Immature natural killer cell (primary cell): ENCODE measurements at regions not wholly inside any gene's neighbourhood (a gene's known extent, or its start where the extent isn't known, plus 50 kb on each side); places are given as distances from the start of the nearest gene placed in this dataset.
"Not testable (repeated sequence)": the region's sequence is repeated elsewhere in the genome, so short reads cannot be mapped to it uniquely, and the experiment has no call there.

Experiments used
- DNase-seq, 3 donors: peaks; one replicate each; pipeline ENCODE4 v3.0.0; 2022; ENCODE audit warnings: mixed read lengths in 1 of 3
- H3K27ac Mint-ChIP-seq, 6 donors: one replicate each; pipeline ENCODE4 v1.8.0; 2020; ENCODE audit warnings: mixed read lengths in 6 of 6, mild to moderate bottlenecking in 5 of 6, inconsistent platforms in 4 of 6, moderate library complexity in 3 of 6
- H3K27me3 Mint-ChIP-seq, 3 donors: one replicate each; pipeline ENCODE4 v1.8.0; 2020 to 2021; ENCODE audit warnings: low read depth in 3 of 3, mild to moderate bottlenecking in 3 of 3, mixed read lengths in 3 of 3, moderate library complexity in 3 of 3, inconsistent platforms in 1 of 3
- H3K36me3 Mint-ChIP-seq, 3 donors: one replicate each; pipeline ENCODE4 v1.8.0; 2020; ENCODE audit warnings: mixed read lengths in 3 of 3, inconsistent platforms in 2 of 3, mild to moderate bottlenecking in 2 of 3
- H3K4me1 Mint-ChIP-seq, 2 donors: one replicate each; pipeline ENCODE4 v1.8.0; 2020; ENCODE audit warnings: inconsistent platforms in 2 of 2, mild to moderate bottlenecking in 2 of 2, mixed read lengths in 2 of 2, moderate library complexity in 1 of 2
- H3K4me3 Mint-ChIP-seq, 5 donors: one replicate each; pipeline ENCODE4 v1.8.0; 2020; ENCODE audit warnings: mild to moderate bottlenecking in 5 of 5, mixed read lengths in 5 of 5, inconsistent platforms in 3 of 5, moderate library complexity in 3 of 5
- H3K9me3 Mint-ChIP-seq, 6 donors: one replicate each; pipeline ENCODE4 v1.8.0; 2020; ENCODE audit warnings: mild to moderate bottlenecking in 6 of 6, mixed read lengths in 6 of 6, inconsistent platforms in 4 of 6, moderate library complexity in 3 of 6

DNA sequence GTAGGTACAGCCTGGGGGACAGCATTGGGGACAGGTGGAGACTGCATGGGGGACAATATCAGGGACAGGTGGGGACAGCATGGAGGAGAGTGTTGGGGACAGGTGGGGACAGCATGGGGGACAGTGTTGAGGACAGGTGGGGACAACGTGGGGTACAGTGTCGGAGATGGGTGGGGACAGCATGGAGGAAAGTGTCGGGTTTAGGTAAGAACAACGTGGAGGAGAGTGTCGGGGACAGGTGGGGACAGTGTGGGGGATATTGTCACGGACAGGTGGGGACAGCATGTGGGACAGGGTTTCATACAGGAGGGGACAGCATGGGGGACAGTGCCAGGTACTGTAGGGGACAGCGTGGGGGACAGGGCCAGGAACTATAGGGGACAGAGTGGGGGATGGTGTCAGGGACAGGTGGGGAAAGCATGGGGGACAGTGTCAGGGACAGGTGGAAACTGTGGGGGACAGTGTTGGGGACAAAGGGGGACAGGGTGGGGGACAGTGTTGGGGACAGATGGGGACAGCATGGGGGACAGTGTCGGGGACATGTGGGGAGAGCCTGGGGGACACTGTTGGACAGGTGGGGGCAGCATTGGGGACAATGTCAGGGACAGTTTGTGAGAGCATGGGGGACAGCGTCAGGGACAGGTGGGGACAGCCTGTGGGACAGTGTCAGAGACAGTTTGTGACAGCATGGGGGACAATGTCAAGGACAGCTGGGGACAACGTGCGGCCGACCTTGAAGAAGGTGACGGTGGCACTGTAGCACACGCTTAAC lies 213.1 kb downstream of the TMEM121 start:
- Mint-ChIP-seq H3K27me3 (peaks cover 0 to 2% (median 0%) of the 10 kb centered on the region in 3 donors), H3K4me1 (no peaks in the 10 kb centered on the region), H3K36me3 (no peaks in the 10 kb centered on the region), H3K27ac (no peak overlapping the region), H3K9me3 (no peaks in the 10 kb centered on the region), H3K4me3 (no peak overlapping the region)
- DNase-seq = no peak

DNA sequence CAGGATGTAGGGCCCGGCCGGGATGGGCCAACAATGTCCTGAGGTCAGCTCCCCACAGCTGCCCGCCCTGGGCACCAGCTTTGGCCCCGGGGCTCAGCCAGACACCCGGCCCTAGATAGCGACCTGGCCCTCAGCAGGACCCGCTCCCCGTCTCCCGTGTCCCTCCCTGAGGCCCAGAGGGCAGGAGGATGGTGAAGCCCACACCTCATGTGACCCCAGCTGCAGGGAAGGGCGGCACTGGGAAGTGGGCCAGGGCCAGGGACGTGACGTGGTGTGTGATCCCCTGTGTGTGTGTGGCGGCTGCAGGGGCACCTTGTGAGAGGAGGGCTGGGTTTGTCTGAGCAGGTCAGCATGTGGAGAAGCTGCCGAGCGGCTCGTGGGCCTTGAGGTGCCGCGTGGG lies 213.9 kb downstream of the TMEM121 start:
- H3K36me3 Mint-ChIP-seq, H3K9me3 Mint-ChIP-seq, H3K27me3 Mint-ChIP-seq, DNase-seq, H3K27ac Mint-ChIP-seq, H3K4me1 Mint-ChIP-seq, H3K4me3 Mint-ChIP-seq: not testable (repeated sequence)

DNA sequence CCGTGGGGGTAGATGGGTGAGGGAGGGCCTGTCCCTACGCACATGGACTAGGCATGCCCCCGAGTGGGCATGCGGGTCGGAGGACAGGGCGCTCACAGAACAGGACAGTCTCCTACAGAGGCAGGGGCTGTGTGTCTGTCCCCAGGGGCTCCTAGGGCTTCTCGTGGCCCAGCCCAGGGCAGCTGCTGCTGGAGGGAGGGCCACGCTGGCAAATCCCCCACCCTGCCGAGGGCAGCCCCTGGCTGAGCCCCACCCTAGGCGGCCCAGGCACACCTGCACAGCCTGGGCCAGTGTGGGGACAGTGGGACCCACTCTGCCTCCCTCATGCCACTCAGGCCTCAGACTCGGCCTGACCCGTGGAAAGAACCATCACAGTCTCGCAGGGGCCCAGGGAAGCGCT lies 214.6 kb downstream of the TMEM121 start:
- H3K36me3 Mint-ChIP-seq, H3K4me1 Mint-ChIP-seq, H3K9me3 Mint-ChIP-seq, H3K27ac Mint-ChIP-seq, H3K27me3 Mint-ChIP-seq, H3K4me3 Mint-ChIP-seq, DNase-seq: not testable (repeated sequence)

DNA sequence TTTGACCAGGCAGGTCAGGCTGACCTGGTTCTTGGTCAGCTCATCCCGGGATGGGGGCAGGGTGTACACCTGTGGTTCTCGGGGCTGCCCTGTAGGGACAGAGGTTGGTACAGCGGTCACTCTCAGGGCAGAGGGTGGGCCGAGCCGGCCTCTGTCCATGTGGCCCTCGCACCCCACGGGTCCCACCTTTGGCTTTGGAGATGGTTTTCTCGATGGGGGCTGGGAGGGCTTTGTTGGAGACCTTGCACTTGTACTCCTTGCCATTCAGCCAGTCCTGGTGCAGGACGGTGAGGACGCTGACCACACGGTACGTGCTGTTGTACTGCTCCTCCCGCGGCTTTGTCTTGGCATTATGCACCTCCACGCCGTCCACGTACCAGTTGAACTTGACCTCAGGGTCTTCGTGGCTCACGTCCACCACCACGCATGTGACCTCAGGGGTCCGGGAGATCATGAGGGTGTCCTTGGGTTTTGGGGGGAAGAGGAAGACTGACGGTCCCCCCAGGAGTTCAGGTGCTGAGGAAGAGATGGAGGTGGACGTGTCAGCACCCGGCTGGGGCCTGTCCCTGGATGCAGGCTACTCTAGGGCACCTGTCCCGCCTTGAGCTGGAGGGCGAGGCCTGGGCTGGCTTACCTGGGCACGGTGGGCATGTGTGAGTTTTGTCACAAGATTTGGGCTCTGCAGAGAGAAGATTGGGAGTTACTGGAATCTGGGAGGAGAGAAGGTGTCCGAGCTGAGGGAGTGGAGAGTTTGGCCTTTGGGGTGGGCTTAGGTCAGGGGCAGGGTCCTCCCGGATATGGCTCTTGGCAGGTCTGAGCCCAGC lies 215.5 kb downstream of the TMEM121 start:
- not testable (repeated sequence) for H3K27ac Mint-ChIP-seq, H3K4me1 Mint-ChIP-seq, H3K9me3 Mint-ChIP-seq, H3K27me3 Mint-ChIP-seq, H3K4me3 Mint-ChIP-seq, DNase-seq, H3K36me3 Mint-ChIP-seq

DNA sequence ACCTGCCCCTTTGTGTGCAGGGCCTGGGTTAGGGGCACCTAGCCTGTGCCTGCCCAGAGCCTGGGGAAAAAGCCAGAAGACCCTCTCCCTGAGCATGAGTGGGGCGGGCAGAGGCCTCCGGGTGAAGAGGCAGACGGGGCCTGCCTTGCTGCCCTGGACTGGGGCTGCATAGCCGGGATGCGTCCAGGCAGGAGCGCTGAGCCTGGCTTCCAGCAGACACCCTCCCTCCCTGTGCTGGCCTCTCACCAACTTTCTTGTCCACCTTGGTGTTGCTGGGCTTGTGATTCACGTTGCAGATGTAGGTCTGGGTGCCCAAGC lies 216.1 kb downstream of the TMEM121 start:
- Mint-ChIP-seq H3K27me3 (peaks cover 0 to 2% (median 2%) of the 10 kb centered on the region in 3 donors), H3K9me3 (no peaks in the 10 kb centered on the region), H3K27ac (no peak overlapping the region), H3K4me1 (no peaks in the 10 kb centered on the region), H3K36me3 (no peaks in the 10 kb centered on the region), H3K4me3 (peak overlapping the region in 1 of 5 donors; percentile 47)
- DNase-seq = no peak

DNA sequence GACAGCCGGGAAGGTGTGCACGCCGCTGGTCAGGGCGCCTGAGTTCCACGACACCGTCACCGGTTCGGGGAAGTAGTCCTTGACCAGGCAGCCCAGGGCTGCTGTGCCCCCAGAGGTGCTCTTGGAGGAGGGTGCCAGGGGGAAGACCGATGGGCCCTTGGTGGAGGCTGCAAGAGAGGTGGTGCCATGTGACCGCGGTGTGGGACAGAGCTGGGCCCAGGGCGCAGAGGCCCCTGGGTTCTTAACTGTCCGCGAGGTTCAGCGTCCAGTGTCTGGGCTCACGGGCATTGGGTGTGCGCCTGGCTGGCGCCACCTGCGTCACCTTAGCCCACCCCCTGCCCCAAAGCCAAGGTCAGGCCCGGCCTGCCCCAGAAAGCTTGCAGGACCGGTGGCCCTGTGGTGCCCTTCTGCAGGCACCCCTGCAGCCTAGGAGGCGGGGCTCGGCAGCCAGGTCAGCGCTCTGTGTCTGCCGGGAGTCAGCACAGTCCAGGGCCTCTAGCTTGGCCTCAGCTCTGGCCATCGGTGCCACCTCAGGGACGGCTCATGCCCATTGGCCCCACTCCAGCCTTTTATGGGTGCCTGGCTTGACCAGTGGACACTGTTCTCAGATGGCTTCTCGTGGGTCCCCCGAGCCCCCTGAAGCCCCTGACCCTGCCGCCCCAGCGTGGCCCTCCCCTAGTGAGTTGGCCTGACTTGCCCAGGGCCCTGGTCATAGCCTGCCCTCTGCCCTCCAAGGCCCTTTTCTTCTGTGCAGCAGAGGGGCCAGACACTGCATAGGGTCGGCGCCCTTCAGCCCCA lies 216.7 kb downstream of the TMEM121 start:
- H3K27ac Mint-ChIP-seq, H3K36me3 Mint-ChIP-seq, H3K4me1 Mint-ChIP-seq, H3K9me3 Mint-ChIP-seq, H3K27me3 Mint-ChIP-seq, DNase-seq: not testable (repeated sequence)
- peak overlapping the region in 1 of 5 donors; percentile 47 for H3K4me3 Mint-ChIP-seq

DNA sequence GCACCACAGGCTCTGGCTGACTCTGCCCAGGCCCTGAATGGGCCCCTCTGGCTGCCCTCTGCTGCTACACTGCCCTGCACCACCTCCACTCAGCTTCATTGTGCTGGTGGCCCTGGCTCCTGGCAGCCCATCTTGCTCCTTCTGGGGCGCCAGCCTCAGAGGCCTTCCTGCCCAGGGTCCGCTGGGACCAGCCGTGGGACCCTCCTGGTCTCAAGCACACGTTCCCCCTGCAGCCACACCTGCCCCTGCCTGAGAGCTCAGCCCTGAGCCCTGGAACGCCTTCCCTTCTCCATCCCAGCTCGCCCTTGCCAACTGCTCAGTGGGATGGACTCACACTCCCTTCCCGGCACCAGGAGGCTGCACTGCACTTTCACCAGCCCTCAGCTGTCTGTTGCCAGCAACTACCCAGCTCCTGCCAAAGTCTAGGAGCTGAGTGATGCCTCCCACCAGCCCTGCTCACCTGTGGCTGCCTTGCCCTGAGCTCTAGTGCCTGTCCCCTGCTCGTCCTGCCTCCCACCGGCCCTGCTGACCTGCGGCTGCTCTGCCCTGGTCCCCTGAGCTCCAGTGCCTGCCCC lies 217.9 kb downstream of the TMEM121 start:
- H3K27ac Mint-ChIP-seq, H3K9me3 Mint-ChIP-seq, DNase-seq, H3K36me3 Mint-ChIP-seq, H3K27me3 Mint-ChIP-seq, H3K4me1 Mint-ChIP-seq, H3K4me3 Mint-ChIP-seq: not testable (repeated sequence)

DNA sequence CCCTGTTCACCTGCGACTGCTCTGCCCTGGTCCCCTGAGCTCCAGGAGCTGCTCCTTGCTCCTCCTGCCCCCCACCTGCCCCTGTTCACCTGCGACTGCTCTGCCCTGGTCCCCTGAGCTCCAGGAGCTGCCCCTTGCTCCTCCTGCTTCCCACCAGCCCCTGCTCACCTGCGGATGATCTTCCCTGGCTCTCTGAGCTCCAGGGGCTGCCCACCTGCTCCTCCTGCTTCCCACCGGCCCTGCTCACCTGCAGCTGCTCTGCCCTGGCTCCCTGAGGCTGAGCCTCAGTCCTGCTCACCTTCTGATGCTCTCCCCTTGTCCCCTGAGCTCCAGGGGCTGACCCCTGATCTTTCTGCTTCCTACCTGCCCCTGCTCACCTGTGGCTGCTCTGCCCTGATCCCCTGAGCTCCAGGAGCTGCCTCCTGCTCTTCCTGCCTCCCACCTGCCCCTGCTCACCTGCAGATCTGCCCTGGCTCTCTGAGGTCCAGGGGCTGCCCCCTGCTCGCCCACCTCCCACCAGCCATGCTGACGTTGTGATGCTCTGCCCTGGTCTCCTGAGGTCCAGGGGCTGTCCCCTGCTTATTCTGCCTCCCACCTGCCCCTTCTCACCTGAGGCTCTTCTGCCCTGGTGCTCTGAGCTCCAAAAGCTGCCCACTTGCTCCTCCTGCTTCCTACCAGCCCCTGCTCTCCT lies 219.2 kb downstream of the TMEM121 start:
- DNase-seq = no peak
- Mint-ChIP-seq H3K27ac (no peak overlapping the region), H3K36me3 (no peaks in the 10 kb centered on the region), H3K27me3 (peaks cover 0 to 2% (median 2%) of the 10 kb centered on the region in 3 donors), H3K4me1 (no peaks in the 10 kb centered on the region), H3K9me3 (no peaks in the 10 kb centered on the region), H3K4me3 (no peak overlapping the region)

DNA sequence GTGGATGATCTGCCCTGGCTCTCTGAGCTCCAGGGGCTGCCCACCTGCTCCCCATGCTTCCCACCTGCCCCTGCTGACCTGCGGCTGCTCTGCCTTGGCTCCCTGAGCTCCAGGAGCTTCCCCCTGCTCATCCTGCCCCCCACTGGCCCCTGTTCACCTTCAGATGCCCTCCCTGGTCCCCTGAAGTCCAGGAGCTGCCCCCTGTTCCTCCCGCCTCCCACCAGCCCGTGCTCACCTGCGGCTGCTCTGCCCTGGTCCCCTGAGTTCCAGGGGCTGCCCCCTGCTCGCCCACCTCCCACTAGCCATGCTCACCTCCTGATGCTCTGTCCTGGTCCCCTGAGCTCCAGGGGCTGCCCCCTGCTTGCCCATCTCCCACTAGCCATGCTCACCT lies 219.7 kb downstream of the TMEM121 start:
- H3K4me3 Mint-ChIP-seq = no peak overlapping the region
- no peak overlapping the region for H3K27ac Mint-ChIP-seq
- peaks cover 0 to 2% (median 2%) of the 10 kb centered on the region in 3 donors for H3K27me3 Mint-ChIP-seq
- DNase-seq = no peak
- no peaks in the 10 kb centered on the region for H3K4me1 Mint-ChIP-seq
- H3K36me3 Mint-ChIP-seq = no peaks in the 10 kb centered on the region
- no peaks in the 10 kb centered on the region for H3K9me3 Mint-ChIP-seq

DNA sequence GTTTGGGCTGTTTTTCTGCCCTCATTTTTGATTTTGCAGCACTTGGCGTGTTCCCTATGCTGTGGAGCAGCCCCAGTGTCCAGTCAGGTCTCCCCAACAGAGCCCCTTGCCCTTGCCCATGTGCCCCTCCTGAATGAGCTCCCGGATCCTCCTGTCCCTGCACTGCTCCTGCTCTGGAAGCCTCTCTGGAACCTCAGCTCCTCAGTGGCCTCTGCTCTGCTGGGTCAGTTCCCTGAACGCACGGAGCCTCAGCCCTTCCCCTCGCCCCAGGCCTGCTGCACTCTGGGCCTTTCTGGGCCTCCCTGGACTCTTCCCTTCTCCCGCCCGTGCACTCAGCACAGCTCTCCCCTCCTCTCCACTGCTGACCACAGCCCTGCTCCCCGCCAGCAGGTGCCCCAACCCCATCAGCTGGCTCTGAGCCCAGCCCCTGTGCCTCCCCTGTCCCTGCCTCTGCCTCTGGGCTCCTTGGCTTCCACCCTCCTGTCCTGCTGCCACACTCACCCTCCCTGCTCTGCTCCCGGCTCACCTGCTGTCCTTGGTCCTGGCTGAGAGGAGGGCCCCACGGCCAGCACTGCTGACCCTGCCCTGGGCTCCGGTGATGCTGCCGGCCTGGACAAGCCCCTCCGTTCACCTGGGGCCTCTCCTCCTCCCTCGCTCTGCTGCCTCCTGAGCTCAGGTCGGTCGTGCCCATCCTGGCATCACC lies 220.6 kb downstream of the TMEM121 start:
- H3K4me1 Mint-ChIP-seq, DNase-seq, H3K9me3 Mint-ChIP-seq, H3K27me3 Mint-ChIP-seq, H3K27ac Mint-ChIP-seq, H3K36me3 Mint-ChIP-seq, H3K4me3 Mint-ChIP-seq: not testable (repeated sequence)

DNA sequence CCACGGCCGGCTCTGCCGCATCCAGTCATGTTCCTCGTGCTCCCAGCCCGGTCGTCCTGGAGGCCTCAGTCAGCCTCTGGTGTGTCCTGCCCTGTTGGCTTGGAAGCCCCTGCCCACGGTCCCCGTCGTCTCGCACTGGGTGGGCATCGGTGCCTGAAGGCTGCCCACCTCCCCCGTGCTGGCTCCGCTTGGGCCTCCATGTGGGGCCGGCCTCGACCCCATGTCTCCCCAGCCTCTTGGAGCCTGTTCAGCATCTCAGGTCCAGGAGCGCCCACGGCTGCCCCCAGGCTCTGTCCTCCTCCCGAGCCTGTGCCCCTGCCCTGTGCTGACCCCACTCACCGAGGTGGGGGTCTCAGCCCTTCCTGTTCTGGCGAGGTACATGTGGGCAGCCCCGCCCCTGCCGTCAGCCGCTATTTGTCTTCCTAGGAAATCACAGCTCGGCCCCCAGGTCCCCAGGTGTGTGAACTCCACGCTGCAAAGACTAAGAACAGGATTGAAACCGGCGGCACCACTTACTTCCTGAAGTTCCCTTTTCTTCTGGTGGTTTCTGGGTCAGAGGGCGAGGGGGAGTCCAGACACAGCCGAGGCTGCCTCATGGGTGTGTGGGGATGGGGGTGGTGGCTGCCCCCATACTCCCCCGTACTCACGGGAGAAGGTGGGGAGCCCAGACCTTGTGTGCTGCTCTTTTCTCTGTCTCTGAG lies 221.3 kb downstream of the TMEM121 start:
- not testable (repeated sequence) for H3K27me3 Mint-ChIP-seq, H3K9me3 Mint-ChIP-seq, DNase-seq, H3K4me3 Mint-ChIP-seq, H3K4me1 Mint-ChIP-seq, H3K27ac Mint-ChIP-seq, H3K36me3 Mint-ChIP-seq

DNA sequence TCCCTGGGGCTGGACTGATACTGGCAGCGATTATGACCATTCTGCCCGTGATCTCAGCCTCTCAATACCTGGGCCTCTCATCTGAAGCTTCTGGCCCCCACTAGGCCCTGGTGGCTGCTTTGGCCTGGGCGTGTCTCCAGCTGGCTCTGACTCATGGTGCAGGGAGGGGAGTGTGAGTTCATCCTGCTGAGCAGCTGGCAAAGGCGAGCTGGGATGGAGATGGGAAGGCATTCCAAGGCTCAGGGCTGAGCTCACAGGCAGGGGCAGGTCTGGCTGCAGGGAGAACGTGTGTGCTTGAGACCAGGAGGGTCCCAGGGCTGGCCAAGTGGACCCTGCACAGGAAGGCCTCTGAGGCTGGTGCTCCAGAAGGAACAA lies 221.8 kb downstream of the TMEM121 start:
- H3K27me3 Mint-ChIP-seq = peaks cover 0 to 2% (median 0%) of the 10 kb centered on the region in 3 donors
- no peaks in the 10 kb centered on the region for H3K4me1 Mint-ChIP-seq
- H3K27ac Mint-ChIP-seq = no peak overlapping the region
- no peaks in the 10 kb centered on the region for H3K36me3 Mint-ChIP-seq
- H3K9me3 Mint-ChIP-seq = no peaks in the 10 kb centered on the region
- no peak for DNase-seq
- no peak overlapping the region for H3K4me3 Mint-ChIP-seq

DNA sequence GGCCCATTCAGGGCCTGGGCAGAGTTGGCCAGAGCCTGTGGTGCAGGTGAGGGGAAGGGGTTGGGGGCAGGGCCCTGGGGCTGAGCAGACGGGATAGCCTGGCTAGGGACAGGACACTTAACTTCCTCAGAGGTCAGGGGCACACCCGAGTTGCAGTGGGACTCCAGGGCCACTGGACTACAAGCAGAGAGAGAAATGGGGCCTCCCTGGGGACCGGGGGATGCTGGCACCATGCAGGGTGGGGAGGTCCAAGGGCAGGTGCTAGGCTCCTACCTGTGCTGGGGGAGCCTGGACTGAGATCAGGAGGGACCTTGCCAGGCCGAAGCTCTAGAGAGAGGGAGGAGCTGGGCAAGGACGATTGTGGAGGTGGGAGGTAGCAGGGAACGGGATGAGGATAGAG lies 222.3 kb downstream of the TMEM121 start:
- H3K9me3 Mint-ChIP-seq, H3K4me3 Mint-ChIP-seq, H3K27me3 Mint-ChIP-seq, H3K36me3 Mint-ChIP-seq, H3K4me1 Mint-ChIP-seq, DNase-seq: not testable (repeated sequence)
- peak overlapping the region in 1 of 6 donors; percentile 15 for H3K27ac Mint-ChIP-seq
